ENCODE measurements at regions not wholly inside any gene's neighbourhood (a gene's known extent, or its start where the extent isn't known, plus 50 kb on each side); places are given as distances from the start of the nearest gene placed in this dataset.

- no peak for TF ChIP-seq EP300 (IDR thresholded peaks at IDR 0.05)
- no peak for TF ChIP-seq CTCF (IDR thresholded peaks at IDR 0.05)
Observed at GRCh38 chr20:40578961-40579360, 110.1 kb downstream of the MAFB start.

Measured in sigmoid colon (tissue), 4 donors.